Left kidney (tissue), 1 donor: ENCODE measurements at regions not wholly inside any gene's neighbourhood (a gene's known extent, or its start where the extent isn't known, plus 50 kb on each side); places are given as distances from the start of the nearest gene placed in this dataset.

Source experiments
- DNase-seq: peaks from one replicate; pipeline ENCODE4 v3.0.0-alpha.2; 2013

DNA sequence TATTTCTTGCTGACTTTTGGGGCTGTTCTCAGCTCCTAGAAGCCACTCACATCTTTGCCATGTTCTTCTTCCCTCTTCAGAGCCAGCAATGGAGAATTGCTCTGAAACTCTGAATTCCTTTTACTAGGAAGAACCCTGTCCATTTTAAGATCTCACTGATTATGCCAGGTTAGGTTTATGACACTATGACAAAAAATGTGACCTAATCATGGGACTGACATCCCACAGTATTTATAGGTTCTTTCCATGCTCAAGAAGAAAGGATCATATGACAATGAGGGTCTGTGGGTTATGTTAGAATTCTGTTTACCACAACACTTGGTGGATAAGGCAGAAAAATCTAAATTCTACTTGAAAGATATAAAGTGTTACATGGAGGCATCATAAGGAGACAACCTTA lies 263.3 kb upstream of the CITED2 start:
- no peak for DNase-seq

DNA sequence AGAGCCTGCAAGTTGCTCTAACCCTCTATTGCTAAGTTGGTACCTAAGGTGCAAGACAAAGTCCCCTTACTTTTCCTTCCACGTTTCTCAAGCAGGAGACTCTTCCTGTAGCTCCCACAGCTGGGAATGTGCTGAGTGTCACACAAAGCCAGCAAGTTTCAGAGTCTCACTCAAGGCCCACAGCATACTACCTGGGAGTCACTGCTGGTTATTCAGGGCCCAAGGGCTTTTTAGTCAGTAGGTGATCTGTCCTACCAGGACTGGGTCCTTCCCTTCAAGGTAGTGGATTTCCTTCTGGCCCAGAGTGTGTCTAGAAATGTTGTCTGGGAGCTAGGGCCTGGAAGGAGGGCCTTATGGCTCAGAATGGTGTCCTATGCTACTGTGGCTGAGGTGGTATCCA lies 261.9 kb upstream of the CITED2 start:
- DNase-seq = no peak

DNA sequence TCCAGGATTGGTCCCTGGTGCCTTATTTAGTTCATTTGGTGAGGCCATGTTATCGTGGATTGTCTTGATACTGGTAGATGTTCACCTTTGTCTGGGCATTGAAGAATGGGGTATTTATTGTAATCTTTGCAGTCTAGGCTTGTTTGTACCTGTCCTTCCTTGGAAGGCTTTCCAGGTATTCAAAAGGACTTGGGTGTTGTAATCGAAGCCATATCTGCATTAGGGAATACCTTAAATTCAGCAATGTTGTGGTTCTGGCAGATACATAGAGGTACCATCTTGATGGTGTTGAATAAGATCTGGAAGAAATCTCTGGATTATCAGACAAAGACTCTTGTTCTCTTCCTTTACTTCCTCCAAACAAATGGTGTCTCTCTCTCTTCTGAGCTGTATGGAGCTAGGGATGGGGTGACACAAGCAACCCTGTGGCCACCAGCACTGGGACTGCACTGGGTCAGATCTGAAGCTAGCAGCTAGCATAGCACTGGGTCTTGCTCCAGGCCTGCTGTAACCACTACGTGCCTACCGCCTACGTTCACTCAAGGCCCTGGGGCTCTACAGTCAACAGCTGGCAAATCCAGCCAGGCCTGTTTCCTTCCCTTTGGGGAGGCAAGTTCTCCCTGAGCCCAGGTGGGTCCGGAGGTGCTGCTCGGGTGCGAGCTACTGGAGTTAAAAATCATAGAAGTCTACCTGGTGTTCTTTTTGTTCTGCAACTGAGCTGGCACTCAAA lies 261.1 kb upstream of the CITED2 start:
- DNase-seq = no peak

GRCh38 chr6:139632840-139633239 lies 258.4 kb upstream of the CITED2 start:
- no peak for DNase-seq

GRCh38 chr6:139628270-139628669 lies 253.8 kb upstream of the CITED2 start:
- DNase-seq = no peak

DNA sequence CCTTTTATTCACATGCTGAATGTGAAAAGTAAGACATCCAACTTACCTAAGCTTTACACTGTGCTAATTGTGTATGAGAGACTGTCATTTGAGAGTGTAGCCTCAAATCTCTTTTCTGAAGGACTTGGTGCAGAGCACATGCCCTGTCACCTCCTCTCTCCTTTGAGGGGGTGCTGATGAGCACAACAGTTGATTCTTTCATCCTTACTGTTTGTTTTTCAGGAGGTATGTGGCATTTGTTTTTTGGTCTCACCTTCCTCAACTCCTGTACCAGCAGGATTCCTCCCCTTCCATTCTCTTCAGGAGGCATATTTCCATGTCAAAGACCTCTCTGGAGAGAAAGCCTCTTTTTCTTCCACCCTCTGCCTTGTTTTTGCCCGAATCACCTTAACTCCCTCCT lies 252.6 kb upstream of the CITED2 start:
- DNase-seq = no peak

- no peak for DNase-seq
These were observed 251.8 kb upstream of the CITED2 start for GRCh38 chr6:139625998-139626975.

- DNase-seq = no peak
These were observed 250.9 kb upstream of the CITED2 start for GRCh38 chr6:139625081-139625939.

DNA sequence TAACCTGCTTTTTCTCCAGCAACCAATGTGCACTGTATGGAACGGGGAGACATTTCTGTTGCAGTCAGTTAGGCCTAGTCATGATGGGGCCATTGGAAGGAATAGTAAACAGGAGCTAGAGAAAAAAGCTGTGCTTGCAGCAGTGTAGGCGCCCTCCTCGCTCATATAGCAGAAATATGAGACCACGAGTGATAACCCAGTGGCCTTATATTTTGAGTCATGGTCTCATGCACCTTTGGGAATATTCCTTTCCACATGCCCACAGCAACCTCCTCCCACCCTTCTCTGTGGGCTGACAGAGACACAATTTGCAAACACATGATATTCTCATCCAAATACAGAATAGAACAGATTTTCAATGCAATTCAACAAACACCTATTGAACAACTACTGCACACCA lies 248.9 kb upstream of the CITED2 start:
- no peak for DNase-seq

DNA sequence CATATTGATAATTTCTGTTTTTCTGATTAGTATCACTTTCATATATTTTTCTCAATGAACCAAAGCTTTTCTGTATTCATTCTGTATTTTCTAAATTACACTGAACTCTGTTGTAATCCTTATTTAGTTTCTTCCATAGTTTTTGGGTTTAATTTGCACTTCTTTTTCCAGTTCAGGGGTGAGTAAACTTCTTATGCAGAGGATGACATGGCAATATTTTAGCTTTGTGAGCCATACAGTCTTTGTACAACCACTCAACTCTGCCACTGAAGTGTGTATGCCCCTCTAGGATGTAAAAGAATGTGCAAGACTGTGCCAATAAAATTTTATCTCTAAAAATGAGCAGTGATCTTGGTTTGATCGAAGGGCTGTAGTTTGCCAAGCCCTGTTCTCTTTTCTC lies 239.0 kb upstream of the CITED2 start:
- DNase-seq = no peak

- DNase-seq = no peak
These were observed 237.7 kb upstream of the CITED2 start for GRCh38 chr6:139612135-139612465.

DNA sequence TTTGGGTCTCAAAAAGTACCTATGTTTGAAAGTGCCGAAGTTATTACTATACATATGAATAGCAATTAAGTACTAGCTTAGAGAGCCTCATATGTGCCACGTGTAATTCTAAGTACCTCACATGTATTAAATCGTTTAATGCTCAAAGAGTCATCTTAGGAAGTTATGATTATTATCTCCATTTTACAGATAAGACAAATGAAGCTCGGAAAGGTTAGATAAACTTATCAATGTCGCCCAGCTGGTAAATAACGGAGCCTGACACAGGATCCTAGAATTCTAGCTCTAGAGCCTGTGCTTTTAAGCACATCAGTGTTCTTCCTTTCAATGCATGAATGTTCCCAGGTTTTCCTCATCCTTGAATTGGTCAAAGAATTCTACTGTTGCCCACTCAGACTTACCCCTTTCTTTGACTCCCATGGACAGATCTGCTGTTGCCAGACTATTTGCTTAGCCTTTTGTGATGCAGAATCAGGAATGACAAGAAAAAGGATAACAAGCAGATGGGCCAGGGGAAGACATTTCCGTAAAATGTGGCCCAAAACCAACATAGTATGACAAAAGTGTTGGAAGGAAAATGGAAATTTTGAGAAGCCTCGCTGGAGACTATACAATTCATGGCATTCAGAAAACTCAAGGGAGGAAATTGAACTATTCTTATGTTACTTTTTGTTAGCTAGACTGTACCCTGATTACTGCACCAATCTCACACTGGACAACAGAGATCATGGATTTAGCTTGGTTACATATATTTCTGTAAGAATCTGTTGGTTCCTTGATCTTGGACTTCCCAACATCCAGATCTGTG lies 237.1 kb upstream of the CITED2 start:
- no peak for DNase-seq

- no peak for DNase-seq
These were observed 234.2 kb upstream of the CITED2 start for GRCh38 chr6:139608466-139609261.

GRCh38 chr6:139605350-139605749 lies 230.9 kb upstream of the CITED2 start:
- no peak for DNase-seq

- no peak for DNase-seq
These were observed 229.1 kb upstream of the CITED2 start for GRCh38 chr6:139603581-139603980.

- DNase-seq = no peak
These were observed 228.1 kb upstream of the CITED2 start for GRCh38 chr6:139602577-139602976.

DNA sequence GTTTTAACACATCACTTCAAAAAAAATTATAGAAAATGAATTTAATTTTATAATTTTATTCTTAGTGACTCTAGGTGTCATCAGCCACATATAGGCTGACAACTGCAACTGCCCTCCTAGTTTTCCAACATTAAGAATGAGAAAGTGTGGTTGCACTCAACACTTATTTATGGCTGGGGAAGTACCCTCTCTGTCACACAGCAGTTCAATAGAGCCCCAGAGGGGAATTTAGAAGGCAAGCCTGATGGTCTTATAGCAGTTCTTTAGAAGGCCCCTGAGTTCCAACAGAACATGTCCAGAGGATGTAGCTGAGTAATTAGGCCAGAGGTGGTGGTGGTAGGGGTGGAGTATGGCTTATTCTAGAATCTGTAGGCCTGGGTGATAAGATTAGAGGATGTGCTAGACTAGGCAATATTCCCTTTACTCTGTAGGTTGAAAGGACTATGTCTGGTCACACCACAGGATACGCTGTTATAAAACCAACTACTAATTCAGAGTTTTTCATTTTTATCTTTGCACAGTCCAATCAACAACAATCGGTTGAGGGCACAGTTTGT lies 226.5 kb upstream of the CITED2 start:
- no peak for DNase-seq

- no peak for DNase-seq
These were observed 225.9 kb upstream of the CITED2 start for GRCh38 chr6:139600343-139600742.

DNA sequence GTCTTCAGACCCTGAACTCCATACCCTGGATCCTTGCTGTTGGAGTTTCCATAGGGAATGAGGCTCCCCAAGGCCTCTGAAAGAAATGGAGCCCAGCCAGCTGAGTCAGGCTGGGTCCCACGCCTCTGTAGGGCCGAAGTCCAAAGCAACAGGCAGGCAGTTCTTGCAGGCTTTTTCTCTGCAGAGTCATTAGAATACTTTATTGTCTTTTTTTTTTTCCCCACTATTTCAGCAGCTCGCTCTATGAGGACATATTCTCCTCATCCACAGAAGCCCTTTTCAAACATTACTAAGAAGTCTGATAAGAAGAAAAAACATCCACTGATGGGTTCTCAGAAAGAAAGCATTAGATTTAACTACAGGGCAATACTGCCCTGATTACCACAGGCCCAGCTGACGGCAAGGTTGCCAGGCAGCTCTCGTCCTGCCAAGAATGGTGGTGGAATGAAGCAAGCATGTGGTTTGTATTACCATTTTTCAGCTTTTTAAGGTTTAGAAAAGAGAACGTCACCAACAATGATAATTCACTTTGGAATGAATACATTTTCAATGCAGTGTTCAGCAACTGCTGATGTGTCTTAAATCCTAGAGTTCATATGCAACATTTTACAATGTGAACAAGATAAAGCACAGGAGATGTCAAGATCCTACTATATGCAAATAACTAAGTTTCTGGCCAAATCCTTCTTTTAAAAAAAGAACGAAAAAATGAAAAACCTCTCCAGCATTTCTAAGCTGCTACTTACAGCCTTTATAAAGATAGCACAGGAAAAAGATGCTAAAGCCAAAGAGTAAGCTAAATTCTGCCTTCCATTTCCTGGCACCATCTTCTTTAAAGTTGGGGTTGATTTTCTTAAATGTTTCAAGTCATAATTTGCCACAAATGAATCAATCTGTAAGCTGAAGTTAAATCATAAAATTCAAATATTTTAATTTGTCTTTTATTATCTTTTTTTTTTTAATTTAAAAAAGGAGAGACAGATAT lies 223.6 kb upstream of the CITED2 start:
- DNase-seq = no peak
